GM10248 (cell line): ENCODE measurements at regions not wholly inside any gene's neighbourhood (a gene's known extent, or its start where the extent isn't known, plus 50 kb on each side); places are given as distances from the start of the nearest gene placed in this dataset.

Experiments used
- CTCF ChIA-PET: fragments of 300-600 bp; sonication (Branson Sonifier 250); formaldehyde crosslinking; extraction: SDS; loops from one replicate; lab custom pipeline; 2021; ENCODE audit warnings: antibody characterized with exemption; lab: Yijun Ruan, JAX
- POLR2A ChIA-PET: fragments of 350-650 bp; sonication (Branson Sonifier 250); formaldehyde crosslinking; extraction: SDS; loops from one replicate; lab custom pipeline; 2020; ENCODE audit warnings: antibody characterized with exemption; lab: Yijun Ruan, JAX
- DNase-seq: peaks from one replicate; pipeline ENCODE4 v3.0.0; 2012; ENCODE audit errors: extremely low spot score
- CTCF ChIP-seq: IDR thresholded peaks from 2 replicates; pipeline ENCODE4 v1.5.1; 2012; ENCODE audit warnings: mild to moderate bottlenecking, low read depth; ENCODE audit errors: extremely low read depth, missing control alignments, control extremely low read depth

GRCh38 chr15:87498560-87498959 lies 758.0 kb downstream of the NTRK3 start:
- ChIA-PET CTCF (no interaction called here), POLR2A (no interaction called here)
- TF ChIP-seq CTCF, result no peak
- DNase-seq, result no peak

GRCh38 chr15:87496795-87497194 lies 759.7 kb downstream of the NTRK3 start:
- ChIA-PET POLR2A (no interaction called here), CTCF (interaction anchor here (1.9 kb wide), 1 partner anchor 10 kb away, joined by 6 read pairs; no protein-coding TSS in a partner anchor)
- no peak for DNase-seq
- TF ChIP-seq CTCF, result no peak

- no peak for TF ChIP-seq CTCF
- DNase-seq, result no peak
- CTCF ChIA-PET, result interaction anchor here (1.9 kb wide), 1 partner anchor 11 kb away, joined by 6 read pairs; no protein-coding TSS in a partner anchor
- POLR2A ChIA-PET, result no interaction called here
Measured at GRCh38 chr15:87496109-87496508, 760.4 kb downstream of the NTRK3 start.

- POLR2A ChIA-PET, result no interaction called here
- TF ChIP-seq CTCF, result no peak
- CTCF ChIA-PET, result no interaction called here
Measured at GRCh38 chr15:87493803-87494202, 762.7 kb downstream of the NTRK3 start.

GRCh38 chr15:87492321-87492720 lies 764.2 kb downstream of the NTRK3 start:
- no peak for DNase-seq
- TF ChIP-seq CTCF, result no peak
- ChIA-PET POLR2A (no interaction called here), CTCF (no interaction called here)

More at GRCh38 chr15:87493803-87494202, 762.7 kb downstream of the NTRK3 start:
- no peak for DNase-seq

GRCh38 chr15:87490666-87491065 lies 765.9 kb downstream of the NTRK3 start:
- CTCF ChIA-PET, result no interaction called here
- POLR2A ChIA-PET, result no interaction called here
- TF ChIP-seq CTCF, result no peak
- DNase-seq, result no peak

GRCh38 chr15:87489902-87490665 lies 766.5 kb downstream of the NTRK3 start:
- TF ChIP-seq CTCF, result no peak
- POLR2A ChIA-PET, result no interaction called here
- CTCF ChIA-PET, result no interaction called here
- DNase-seq, result no peak
